Esophagus muscularis mucosa (tissue), 3 donors: ENCODE measurements at regions not wholly inside any gene's neighbourhood (a gene's known extent, or its start where the extent isn't known, plus 50 kb on each side); places are given as distances from the start of the nearest gene placed in this dataset.

ENCODE experiments used
- CTCF ChIP-seq, 3 experiments: fragments of 200-600 bp in 2 of 3; fragments of 450-650 bp in 1 of 3; sonication (generic) in 2 of 3; IDR thresholded peaks; one replicate each; pipeline ENCODE4 v1.5.1; 2017 to 2019; ENCODE audit warnings: antibody characterized with exemption in 3 of 3, mild to moderate bottlenecking in 2 of 3, moderate library complexity in 1 of 3
- POLR2A ChIP-seq: fragments of 450-650 bp; IDR thresholded peaks from one replicate; pipeline ENCODE4 v1.6.1; 2017; ENCODE audit warnings: antibody characterized with exemption, moderate library complexity, mild to moderate bottlenecking, low read depth
- POLR2AphosphoS5 ChIP-seq, 2 donors: sonication (generic); formaldehyde crosslinking; IDR thresholded peaks; one replicate each; pipeline ENCODE4 v1.6.1; 2017; ENCODE audit warnings: antibody characterized with exemption in 2 of 2

DNA sequence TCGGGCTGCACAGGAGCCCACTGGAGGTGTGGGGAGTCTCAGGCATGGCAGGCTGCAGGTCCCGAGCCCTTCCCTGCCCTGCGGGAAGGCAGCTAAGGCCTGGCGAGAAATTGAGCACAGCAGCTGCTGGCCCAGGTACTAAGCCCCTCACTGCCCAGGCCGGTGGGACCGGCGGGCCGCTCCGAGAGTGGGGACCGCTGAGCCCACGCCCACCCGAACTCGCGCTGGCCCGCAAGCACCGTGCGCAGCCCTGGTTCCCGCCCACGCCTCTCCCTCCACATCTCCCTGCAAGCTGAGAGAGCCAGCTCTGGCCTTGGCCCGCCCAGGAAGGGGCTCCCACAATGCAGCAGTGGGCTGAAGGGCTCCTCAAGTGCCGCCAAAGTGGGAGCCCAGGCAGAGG is 82.0 kb upstream of the NEIL3 start:
- TF ChIP-seq CTCF (IDR thresholded peaks at IDR 0.05) (no peak), POLR2AphosphoS5 (IDR thresholded peaks at IDR 0.05) (no peak), POLR2A (no peak)
